Amniotic epithelial cell (primary cell): ENCODE measurements at regions not wholly inside any gene's neighbourhood (a gene's known extent, or its start where the extent isn't known, plus 50 kb on each side); places are given as distances from the start of the nearest gene placed in this dataset.
"Not testable (repeated sequence)": the region's sequence is repeated elsewhere in the genome, so short reads cannot be mapped to it uniquely, and the experiment has no call there.

ENCODE experiments used
- DNase-seq: peaks from one replicate; pipeline ENCODE4 v3.0.0-alpha.2; 2010; ENCODE audit warnings: low read depth

DNA sequence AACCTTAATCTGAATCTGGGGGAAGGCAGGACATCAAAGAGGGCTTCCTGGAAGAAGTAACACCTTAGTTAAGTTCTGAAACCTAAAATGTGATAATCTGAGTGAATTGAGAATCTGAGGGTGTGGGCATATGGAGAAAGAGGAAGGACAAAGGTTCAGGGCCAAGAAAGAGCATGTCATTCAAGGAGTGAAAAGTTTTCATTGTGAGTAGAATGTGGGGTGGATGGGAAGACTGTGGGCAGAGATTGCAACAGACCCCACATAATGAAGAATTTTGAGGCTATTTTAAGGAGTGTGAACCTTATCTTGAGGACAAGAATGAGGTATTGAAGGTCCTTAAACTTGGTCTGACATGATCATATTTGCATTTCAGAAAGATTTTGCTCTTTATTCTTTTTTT lies 227.2 kb downstream of the PTGER3 start:
- DNase-seq, result no peak

DNA sequence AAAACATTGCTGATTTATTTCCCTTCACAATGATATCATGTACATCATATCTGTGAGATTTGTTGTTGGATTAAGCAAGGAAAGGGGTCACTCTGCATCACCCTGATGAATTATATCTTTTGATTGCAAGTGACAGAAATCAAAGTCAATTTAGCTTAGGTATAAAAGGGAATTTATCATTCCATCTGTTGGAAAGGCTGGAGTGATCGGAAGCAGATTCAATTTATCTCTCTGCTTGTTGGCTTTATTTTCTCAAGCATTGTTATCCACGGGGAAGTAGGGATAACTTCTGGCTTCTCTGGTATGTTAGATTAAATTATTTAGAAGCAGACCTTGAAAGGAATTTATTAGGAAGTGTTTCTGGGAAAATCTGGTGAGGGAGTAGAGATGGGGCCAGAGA lies 226.6 kb downstream of the PTGER3 start:
- DNase-seq, result no peak

DNA sequence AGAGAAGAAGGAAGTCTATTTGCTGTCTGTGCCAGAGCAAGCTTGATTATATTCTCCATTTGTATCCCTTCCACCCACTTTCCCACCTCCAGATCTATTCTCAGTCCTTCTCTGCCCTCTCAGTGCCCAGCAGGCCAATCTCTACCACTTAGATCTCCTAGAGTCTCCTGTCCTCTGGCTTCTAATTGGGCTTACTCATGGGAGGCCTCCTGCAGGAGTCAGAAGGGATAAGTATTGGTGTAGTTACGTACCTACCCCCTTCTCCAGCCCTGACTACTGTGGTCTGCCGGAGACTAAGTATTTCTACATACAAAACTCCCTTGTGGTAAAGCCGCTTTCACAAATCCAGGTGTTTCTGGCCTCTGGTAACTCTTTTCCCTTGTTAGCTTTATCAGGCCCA lies 221.2 kb downstream of the PTGER3 start:
- no peak for DNase-seq

DNA sequence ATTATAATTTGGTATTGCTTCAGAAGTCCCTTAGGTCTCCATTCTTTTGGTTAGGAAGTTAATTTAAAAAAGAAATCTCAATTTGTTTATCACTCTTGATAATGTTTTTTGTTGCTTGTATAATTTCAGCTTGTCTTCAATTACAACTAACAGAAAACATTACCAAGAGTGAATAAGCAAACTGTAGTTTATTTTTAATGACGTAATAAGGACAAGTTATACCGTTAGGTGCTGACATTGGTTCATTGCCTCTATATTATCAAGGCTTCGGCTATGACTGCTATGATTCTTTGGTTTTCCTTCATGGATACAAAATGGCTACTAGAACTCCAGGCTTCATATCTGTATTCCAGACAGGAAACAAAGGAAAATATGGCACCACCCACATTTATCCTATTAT lies 220.6 kb downstream of the PTGER3 start:
- DNase-seq, result no peak

DNA sequence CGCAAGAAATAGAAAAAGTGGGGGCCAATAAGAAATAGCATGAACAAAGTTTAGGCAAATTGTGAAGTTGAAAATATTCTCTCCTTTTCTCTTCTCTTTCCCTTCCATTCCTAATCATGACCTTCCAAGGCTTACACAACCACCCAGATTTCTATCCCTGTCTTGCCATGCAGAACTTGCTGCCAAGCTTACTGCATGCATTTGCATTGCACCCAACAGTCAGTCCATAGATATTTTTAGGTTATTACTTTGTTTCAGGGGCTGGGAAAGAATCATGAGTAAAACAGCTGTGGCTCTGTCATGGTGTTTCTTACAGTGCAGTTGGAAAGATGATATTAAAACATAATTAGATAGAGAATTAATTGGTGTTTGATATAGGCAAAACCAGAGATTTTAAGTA lies 219.4 kb downstream of the PTGER3 start:
- DNase-seq, result no peak

DNA sequence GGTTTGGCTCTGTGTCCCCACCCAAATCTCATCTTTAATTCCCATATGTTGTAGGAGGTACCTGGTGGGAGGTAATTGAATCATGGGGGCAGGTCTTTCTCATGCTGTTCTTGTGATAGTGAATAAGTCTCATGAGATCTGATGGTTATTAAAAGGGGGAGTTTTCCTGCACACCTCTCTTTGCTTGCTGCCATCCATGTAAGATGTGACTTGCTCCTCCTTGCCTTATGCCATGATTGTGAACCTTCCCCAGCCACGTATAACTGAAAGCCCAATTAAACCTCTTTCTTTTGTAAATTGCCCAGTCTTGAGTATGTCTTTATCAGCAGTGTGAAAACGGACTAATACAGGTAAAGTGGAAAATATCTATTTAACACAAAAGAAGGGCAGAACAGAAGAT lies 213.3 kb downstream of the PTGER3 start:
- DNase-seq, result not testable (repeated sequence)

DNA sequence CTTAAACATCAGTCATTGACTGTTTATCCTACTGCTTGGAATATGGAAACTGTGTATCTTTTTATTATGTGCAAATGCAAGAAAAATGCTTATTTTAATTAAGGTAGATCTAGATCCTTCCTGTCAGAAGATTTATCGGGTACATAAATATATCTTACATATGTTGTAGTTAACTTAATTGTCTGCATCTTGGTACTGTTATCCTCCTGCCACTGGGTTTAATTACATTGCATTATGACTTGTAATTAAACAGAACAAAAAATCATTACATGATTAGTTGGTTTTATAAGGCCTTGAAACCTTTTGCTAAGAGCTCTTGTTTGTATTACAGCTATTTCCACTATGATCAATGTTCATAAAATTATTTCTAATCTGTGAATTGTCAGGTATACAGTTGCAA lies 211.2 kb downstream of the PTGER3 start:
- DNase-seq, result no peak

DNA sequence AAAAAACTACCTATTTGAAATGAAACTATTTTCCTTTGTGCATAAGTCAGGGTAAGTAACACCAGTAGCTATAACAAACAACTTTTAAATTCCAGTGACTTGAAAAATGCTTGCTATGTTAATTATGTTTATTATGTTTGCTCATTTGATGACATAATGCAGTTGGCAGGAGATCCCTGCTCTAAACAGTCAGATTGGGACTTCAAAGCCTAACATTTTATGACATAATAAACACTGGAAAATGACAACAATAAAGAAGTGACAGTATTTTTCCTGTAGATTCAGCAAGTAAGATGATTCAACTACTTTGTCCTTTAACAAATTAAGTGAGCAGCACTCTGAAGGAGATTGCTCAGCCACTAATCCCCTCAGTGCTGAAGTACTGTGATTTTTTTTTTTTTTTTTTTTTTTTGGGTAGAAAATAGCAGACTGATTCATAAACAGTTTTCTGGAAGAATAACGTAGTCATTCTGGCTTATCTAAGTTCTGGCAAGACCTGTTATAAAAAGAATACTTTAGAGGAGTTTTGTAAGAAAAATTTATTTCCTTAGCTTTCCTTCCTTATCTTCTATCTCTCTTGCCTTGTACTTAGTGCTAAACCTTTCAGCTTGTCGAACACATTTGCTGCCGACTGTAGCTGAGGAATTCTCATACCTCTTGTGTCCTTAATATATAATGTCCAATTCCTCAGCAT lies 207.2 kb downstream of the PTGER3 start:
- no peak for DNase-seq

DNA sequence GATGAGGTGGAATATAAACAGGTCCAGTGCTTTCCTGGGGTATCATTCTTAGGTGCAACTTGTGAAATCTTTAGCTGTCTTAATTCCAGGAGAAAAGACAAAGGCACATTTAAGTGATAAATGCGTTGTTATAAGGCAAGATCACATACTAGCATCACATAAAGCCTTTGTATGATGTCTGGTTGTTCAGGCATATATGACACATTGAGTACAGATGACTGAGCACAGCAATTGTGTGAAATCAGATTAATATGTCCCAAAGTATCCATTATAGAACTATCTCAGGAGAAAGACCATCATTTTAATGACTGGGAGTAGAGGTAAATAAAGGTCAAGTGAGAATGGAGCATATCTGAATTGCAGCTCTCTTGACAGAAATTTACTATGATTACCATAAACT lies 205.1 kb downstream of the PTGER3 start:
- no peak for DNase-seq

DNA sequence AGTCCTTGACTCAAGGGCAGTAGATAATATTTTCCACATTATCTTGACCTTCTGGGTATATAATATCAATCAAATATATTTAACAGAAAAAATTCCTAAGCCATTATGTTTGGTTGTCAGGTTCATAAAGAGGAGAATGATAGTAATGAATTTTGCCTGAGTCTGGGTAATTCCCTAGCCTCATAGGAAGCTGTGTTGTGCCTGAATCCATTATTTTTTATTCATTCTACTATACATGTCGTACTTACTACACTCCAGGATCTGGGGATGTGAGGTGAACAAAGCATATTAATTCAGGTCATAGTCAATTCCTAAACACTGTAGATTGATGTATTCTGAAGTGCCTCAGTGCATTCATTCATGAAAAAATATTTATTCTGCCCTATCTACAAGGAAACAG lies 204.2 kb downstream of the PTGER3 start:
- DNase-seq, result no peak

DNA sequence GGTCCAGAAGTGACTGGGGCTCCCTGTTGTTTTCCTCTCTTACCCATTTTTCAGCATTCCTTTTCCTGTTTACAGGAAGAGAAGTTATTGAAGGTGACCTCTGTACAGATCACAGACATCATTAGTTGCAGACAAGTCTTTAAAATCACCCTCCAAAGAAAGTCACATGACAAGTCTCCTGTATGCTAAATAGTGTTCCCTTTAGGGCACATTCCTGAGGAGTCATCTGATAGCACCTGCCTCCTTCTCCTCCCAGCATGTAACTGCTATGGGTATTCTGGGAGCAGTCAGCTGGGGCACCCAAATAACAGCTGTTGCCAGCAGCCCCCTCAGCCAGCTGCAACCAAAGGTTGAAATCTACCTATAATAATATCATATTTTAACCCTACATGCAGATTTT lies 200.6 kb downstream of the PTGER3 start:
- DNase-seq, result no peak

DNA sequence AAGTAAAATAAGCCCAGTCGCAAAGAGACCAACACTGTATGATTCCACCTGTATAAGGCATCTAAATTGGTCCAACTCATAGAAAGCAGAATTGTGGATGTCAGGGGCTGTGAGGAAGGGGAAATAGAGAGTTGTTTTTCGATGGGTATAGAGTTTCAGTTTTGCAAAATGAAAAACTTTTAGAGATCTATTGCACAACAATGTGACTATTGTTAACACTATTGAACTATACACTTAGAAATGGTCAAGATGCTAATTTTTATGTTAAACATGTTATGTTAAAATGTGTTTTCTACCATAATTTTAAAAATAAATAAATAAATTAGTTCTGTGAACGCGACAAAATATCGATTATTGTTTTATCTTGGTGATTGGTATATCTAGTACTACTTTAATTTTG lies 192.4 kb downstream of the PTGER3 start:
- no peak for DNase-seq

DNA sequence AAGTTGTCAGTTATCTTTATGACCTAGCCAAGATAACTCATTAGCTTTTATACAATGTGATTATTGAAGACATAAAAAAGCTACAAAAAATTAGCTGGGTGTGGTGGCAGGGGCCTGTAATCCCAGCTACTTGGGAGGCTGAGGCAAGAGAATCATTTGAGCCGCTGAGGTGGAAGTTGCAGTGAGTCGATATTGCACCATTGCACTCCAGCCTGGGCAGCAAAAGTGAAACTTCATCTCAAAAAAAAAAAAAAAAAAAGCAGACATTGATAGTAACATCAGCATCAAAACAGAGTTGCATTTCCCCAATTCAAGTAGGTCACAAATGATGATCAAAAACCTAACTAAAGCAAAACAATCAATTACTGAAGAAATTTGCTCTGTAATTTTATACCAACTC lies 191.4 kb downstream of the PTGER3 start:
- no peak for DNase-seq

DNA sequence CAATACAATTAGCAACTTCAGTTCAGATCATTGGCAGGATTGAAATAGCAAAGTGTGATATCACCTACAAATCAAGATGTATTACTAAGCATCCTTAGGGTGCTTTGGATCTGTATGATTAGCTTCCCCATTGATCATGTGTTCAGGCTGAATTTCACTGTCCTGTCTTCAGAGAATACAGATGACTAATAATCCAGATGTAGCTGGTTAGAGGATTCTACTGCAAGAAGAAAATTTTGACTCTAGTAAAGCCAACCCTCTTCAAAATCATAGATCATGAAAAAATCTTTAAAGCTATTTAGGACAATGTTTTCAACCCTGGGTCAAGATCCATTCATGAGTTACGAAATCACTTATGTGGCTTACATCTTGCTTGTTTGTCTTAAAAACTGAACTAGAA lies 184.4 kb downstream of the PTGER3 start:
- no peak for DNase-seq

DNA sequence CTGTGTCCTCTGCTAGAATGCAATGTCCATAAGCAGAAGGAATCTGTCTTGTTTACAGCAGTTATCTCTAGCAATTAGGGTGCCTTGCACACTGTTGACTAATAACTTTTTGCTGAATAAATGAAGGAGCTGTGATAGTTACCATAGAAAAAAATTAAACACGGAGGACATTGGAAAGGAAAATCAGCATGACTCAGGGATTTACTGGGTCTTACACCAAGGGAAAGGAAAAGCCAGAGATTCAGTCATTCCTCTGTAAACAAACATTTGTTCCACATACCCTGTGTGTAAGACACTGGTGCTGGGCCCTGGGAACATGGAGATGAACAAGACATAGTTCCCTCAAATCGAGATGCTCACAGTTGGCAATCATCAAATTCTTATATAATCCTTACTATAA lies 183.3 kb downstream of the PTGER3 start:
- DNase-seq, result no peak

DNA sequence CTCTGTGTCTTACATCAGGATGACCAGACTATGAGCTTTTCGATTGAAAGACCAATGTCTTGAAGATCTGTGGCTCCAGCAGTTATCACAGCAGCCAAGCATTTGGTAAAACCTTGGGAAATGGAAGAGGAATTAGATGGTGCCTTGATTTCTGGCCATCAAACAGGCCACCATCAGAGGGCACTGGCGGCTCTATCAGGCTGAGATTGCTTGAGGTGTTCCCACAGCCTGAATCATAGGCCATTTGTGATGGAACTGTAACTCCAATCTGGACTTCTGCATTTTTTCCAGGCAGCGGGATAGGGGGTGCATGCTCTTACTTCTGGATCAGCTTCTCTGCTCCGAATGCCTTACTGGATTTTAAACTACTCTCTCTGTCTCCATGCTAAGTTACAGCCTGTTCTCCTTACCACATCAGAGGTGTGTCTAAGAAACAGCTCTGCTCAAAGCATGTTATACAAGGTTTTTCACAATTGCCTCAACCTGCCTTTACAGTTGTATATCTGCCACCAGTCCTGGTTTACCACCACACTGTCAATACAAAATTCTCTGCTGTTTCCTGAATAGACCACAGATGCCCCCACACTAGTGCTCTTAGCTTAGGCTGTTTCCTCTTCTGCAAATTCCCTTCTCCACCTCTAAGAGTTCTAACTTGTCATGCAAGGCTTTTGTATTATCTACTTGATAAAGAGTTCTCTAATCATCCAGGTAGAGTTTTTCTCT lies 180.9 kb downstream of the PTGER3 start:
- no peak for DNase-seq

DNA sequence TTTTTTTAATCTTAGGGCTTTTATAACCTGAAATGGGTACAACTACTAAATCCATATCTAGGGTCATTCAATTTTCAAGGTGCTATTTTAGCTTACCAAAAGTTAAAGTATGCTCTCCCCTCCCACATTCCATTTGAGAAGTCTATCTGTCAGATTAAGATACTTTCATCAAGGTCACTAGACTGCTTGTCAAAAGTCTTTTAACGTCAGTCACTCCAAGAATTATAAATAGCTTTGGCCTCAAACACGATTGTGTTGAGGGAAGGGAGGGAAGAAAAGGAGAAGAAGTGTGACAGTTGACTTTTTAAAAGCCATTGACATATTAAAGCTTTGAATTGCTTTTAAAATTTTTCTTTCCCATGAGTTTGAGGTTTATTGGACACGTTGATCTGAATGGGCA lies 175.8 kb downstream of the PTGER3 start:
- DNase-seq, result no peak

DNA sequence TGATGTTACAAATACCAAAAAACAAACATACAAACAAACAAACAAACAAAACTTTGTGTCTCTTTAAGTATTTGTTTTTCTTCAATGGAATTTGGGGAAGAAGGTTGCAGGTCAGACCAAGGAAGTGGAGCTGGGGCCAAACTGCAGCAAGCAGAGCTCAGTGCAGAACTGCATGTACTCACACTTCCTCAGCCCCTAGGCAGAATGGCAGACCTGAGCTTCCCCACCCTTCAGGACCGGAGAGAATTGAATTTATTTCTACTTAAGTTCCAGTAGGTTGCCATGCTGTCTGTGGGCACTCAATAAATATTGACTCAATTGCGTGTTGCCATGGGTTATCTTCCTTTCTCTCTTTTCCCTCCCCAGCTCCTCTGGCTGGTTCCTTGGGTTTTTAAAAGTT lies 173.6 kb downstream of the PTGER3 start:
- no peak for DNase-seq

DNA sequence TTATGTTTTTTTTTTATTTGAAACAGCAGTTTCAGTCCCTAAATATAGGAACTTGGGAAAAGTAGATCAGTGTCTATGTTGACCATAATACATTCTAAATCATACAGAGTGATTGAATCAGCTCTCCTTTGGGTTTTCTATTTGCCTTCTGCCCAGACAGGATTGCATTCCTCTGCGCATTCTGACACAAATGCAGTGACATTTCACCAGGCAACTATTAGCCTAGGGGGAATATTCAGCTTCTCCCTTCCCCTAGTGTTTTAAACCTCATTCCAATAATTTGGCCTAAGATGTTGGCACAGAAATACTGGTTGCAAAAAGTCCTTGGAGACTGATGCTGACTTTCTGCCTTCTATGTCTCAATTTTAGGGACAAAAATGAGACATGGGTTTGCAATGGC lies 172.8 kb downstream of the PTGER3 start:
- no peak for DNase-seq

DNA sequence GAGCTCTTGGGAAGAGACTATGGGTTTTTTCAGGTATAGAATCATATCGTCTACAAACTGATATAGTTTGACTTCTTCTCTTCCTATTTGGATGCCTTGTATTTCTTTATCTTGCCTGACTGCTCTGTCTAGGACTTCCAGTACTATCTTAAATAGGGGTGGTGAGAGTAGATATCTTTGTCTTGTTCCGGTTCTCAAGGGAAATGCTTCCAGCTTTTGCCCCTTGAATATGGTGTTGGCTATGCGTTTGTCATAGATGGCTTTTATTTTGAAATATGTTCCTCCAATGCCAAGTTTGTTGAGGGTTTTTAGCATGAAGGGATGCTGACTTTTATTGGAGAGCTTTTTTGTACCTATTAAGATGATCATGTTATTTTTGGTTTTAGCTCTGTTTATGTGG lies 170.3 kb downstream of the PTGER3 start:
- DNase-seq, result no peak

DNA sequence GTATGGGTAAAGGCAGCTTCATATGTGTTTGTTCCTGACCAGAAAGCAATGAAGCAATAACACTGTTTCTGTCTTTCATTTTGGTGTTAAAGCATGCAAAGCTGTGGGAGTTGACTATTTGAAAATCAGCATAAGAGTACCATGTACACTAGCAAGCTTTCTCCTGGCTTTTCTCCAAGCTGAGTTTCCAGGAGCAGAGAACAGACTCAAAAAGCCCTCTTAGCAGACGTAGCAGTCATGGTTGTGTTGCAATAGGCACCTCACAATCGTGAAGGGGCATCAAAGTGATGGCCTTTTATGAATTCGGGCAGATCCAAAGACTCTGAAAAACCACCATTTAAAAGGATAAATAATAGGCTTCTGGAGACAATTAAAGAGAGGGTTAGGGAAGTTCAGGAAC lies 159.7 kb downstream of the PTGER3 start:
- no peak for DNase-seq

DNA sequence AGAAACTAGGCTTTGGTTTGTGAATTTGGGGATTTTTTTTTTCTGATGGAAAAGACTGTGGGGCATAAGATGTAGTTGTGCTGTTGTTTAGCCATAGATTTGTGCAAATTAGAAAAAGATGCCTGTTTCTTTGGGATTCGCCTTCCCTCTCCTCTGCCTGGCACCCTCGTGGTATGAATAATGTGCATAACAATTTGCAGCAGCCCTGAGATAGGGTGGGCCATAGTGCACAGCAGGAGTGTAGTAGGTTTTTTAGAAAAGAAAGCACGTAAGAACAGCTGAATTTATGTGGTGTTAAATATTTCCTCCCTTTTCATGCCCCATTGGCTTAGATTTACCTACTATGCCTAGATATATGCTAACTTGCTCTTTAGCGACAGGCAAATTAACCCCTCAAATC lies 158.9 kb downstream of the PTGER3 start:
- no peak for DNase-seq

DNA sequence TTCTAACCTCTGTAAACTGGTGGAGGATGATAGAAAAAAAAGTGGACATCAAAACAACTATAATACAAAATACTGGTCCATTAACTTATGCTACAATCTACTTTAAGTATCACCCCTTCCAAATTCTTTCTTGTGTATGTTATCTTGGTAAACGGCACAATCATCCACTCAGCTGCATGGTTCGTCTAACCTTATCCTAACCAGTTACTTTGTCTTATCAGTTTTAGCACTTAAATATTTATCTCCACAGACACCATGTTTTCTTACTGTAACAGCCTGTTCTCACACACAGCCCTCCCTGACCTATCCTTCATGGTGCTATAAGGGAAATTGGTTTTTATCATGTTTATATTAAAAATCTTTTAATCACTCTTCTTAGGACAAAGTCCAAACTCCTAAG lies 157.2 kb downstream of the PTGER3 start:
- DNase-seq, result no peak
